Stimulated activated CD4-positive, alpha-beta T cell treated with anti-CD3 and anti-CD28 coated beads, Interleukin-1b, Interleukin-23, amount 100 ng/mL, for 4 hours (primary cell): ENCODE measurements at regions not wholly inside any gene's neighbourhood (a gene's known extent, or its start where the extent isn't known, plus 50 kb on each side); places are given as distances from the start of the nearest gene placed in this dataset.
"Not testable (repeated sequence)": the region's sequence is repeated elsewhere in the genome, so short reads cannot be mapped to it uniquely, and the experiment has no call there.

ENCODE experiments used
- DNase-seq, 2 donors: peaks; one replicate each; pipeline ENCODE4 v3.0.0-alpha.2; 2020; ENCODE audit warnings: low read depth in 2 of 2

DNA sequence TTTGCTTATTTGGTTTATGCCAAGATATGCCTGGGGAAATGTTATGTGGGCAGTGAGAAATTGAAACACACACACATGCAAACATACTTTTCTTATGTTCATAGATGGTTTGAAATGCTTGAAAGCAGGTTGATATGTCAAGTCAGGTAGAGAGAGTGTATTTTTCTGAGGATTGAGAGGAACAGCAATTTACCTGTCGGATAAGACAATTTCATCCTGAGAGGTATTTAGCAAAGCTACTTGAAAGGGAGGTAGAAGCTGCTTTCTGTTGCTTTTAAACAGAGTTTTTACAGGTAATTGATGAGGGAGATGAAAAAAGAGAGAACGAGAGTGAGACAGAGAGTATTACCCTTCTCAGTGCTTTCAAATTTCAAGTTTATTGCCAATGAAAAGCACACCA, 854.3 kb downstream of the CDH8 start:
- no peak for DNase-seq

DNA sequence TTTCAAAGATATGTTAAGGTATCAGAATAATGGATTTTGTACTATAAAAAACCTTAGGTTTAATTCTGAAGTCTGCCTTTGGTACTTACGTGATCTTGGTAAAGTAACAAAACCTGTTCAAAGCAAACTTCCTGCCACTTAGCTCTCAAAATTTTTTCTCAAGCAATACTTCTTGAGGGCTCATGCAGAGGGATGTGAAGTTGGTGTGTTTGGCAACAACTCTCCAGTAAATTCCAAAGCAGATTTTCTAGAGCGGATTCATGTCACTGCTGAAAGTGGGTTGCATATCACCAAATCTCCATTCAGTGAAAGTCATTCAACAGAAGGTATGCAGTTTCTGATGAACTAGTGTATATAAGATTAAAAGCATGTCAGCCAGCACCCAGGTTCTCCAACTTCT, 856.7 kb downstream of the CDH8 start:
- DNase-seq = no peak

- no peak for DNase-seq
Observed at GRCh38 chr16:61165797-61166196, 870.4 kb downstream of the CDH8 start.

DNA sequence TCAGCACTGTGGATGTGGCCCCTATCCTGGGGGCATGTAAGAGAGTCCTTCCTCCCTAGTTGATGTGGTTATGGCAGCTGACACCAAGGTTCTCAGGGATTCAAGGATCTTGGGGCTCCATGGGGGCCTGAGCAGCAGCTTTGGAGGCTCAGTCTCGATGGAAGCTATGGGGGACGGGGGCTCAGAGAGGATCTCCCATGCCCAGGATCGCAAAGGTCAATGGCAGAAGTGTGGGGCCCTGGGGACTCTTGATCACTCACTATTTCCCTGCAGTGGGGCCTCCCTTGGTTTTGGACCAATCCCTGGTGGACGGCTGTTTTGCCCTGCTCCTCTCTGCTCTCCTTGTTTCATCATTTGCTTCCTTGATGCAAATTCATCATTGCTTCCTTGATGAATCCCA, 885.9 kb downstream of the CDH8 start:
- no peak for DNase-seq

- DNase-seq = no peak
Observed at GRCh38 chr16:61149709-61150108, 886.5 kb downstream of the CDH8 start.

- no peak for DNase-seq
Observed at GRCh38 chr16:61148930-61149329, 887.3 kb downstream of the CDH8 start.

- no peak for DNase-seq
Observed at GRCh38 chr16:61146429-61146828, 889.8 kb downstream of the CDH8 start.

- DNase-seq = no peak
Observed at GRCh38 chr16:61131447-61131846, 904.8 kb downstream of the CDH8 start.

DNA sequence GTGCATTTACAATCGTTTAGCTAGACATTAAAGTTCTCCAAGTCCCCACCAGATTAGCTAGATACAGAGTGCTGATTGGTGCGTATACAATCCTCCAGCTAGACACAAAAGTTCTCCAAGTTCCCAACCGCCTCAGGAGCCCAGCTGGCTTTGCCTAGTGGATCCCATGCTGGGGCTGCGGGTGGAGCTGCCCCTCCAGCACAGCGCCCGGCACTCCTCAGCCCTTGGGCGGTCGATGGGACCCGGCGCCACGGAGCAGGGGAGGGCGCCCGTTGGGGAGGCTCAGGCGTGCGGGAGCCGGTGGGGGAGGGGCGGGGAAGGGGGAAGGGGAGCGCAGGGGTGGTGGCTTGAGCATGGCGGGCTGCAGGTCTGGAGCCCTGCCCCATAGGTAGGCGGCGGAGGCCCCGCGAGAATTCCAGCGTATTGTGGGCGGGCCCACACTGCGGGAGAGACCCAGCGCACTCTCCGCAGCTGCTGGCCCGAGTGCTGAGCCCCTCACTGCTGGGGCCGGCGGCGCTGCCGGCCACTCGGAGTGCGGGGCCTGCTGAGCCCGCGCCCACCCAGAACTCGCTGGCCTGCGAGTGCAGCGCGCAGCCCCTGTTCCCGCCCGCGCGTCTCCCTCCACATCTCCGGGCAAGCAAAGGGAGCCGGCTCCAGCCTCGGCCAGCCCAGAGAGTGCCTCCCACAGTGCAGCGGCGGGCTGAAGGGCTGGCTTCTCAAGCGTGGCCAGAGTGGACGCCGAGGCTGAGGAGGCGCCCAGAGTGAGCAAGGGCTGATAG, 907.5 kb downstream of the CDH8 start:
- no peak for DNase-seq

DNA sequence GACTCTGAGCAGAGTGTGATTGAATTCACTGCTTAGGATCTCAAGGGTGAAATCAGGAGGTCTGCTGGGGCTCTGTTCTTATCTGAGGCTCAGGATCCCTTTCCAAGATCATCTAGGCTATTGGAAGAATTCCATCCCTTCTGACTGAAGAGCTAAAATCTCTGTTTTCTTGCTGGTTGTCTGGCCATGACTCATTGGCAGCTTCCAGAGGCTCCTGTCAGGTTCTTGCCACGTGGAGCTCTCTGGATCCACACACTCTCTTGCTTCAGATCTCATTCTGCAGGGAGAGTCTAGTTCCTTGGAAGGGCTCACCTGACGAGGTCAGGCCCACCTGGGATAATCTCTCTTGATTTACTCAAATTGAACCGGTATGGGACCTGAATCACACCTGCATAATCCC, 930.7 kb downstream of the CDH8 start:
- DNase-seq = no peak

DNA sequence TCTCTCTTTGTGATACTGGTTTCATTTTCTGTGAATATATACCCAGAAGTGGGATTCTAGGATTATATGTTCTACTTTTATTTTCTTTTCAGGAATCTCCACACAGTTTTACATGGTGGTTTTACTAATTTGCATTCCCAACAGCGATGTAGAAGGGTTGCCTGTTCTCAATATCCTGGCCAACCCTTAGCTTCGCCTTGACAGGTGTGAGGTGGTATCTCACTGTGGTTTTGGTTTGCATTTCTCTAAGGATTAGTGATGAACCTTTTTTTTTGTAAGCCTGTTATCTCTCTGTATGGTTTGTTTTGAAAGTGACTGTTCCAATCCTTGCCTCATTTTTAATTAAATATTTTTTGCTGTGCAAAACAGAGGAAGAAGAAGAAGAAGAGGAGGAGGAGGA, 937.7 kb downstream of the CDH8 start:
- DNase-seq = no peak

- not testable (repeated sequence) for DNase-seq
Observed at GRCh38 chr16:61091300-61091699, 944.9 kb downstream of the CDH8 start.

DNA sequence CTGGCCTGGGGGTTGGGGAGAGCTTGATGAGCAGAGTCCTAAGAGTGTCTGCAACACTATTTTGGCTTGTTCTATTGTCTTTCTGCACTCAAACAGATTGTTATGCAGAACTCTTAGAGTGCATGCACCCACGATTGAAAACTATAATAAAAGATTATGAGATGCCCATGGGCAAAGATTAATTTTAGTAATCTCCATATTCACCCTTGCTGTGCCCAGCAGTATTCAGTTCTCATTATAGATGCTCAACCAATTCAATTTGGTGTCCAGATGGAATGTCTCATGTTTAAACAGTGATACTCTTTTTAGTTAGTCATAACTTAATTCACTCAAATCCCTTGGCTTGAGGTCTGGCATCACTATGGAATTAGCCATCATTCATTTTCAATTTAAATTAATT, 952.5 kb downstream of the CDH8 start:
- DNase-seq = no peak

- DNase-seq = no peak
Observed at GRCh38 chr16:61074324-61074723, 961.9 kb downstream of the CDH8 start.

GRCh38 chr16:61057635-61058034, 978.6 kb downstream of the CDH8 start:
- DNase-seq = no peak

DNA sequence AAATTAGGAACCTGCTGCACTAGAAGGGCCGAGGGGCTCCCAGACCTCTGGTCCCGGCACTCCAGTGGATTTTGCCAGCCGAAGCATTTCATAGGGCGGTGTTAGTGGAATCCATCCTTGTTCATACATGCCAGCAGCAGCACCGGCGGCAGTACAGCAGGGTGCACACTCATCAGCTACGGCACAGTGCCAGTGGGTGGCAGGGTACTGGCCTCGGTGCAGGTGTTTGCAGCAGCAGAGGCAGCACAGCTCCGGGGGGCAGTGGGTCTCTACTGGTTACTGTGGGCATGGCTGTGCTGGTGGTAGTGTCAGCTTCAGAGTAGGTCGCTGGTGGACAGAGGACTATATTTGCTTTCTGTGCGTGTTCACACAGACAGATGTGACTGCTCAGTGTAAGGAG, 985.7 kb downstream of the CDH8 start:
- DNase-seq = no peak

- DNase-seq = no peak
Observed at GRCh38 chr16:61045931-61046330, 990.3 kb downstream of the CDH8 start.

DNA sequence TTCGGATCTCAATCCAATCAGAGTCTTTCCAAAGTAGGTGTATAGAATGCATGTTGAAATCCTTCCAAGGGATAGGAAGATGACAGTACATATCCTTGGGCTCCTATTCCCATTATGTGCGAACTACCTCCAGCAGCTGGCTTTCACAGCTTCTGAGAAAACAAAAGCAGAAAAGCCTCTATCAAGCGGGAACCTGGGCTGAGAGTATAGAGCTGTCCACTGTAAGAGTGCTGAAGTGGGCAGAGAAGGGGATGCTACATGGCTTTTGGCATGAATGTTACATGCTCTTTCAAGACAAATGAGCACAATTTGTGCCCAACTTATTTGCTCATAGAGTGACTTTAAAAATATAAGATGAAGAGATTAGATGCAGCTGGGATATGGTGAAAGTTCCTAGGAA, 993.5 kb downstream of the CDH8 start:
- DNase-seq = no peak

DNA sequence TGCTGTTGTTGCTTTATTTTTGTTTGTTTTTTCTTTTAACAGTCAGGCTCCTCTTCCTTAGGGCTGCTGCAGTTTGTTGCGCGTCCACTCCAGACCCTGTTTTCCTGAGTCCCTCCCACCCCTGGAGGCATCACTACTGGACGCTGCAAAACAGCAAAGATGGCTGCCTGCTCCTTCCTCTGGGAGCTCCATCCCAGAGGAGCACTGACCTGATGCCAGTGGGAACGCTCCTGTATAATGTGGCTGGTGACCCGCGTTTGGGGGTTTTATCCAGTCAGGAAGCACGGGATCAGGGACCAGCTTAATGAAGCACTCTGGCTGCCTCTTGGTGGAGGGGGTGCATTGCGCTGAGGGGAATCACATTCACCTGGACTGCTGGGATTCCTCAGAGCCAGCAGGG, 1005.6 kb downstream of the CDH8 start:
- DNase-seq = no peak

GRCh38 chr16:61024180-61024900, 1011.9 kb downstream of the CDH8 start:
- no peak for DNase-seq

- DNase-seq = no peak
Observed at GRCh38 chr16:61014869-61015268, 1021.4 kb downstream of the CDH8 start.

DNA sequence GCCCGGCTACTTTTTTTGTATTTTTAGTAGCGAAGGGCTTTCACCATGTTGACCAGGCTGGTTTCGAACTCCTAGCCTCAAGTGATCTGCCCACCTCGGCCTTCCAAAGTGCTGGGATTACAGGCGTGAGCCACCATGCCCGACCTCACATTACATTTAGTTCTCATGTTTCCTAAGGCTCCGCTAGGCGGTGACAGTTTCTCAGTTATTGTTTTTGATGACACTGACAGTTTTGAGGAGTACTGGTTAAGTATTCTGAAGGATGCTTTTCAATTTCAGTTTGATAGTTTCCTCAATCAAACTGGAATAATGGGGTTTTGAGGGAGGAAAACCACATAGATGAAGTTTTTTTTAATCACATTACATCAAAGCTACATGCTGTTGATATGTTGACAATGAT, 1028.5 kb downstream of the CDH8 start:
- no peak for DNase-seq

GRCh38 chr16:61005952-61006351, 1030.3 kb downstream of the CDH8 start:
- DNase-seq = no peak
